CD14-positive monocyte (primary cell): ENCODE measurements at regions not wholly inside any gene's neighbourhood (a gene's known extent, or its start where the extent isn't known, plus 50 kb on each side); places are given as distances from the start of the nearest gene placed in this dataset.
"Not testable (repeated sequence)": the region's sequence is repeated elsewhere in the genome, so short reads cannot be mapped to it uniquely, and the experiment has no call there.

Experiments
- DNase-seq, 3 donors: peaks; one replicate each; pipeline ENCODE4 v3.0.0-alpha.2; 2011 to 2022
- H2AFZ ChIP-seq: 2 replicates; pipeline ENCODE4 v1.6.0; 2012; ENCODE audit warnings: mild to moderate bottlenecking, low read depth, low read length, inconsistent platforms; ENCODE audit not compliant: insufficient read depth, poor library complexity, severe bottlenecking
- H3K27ac ChIP-seq, 2 donors: 1 replicate in 1 of 2; 2 replicates in 1 of 2; pipeline ENCODE4 v1.5.1; 2012 to 2013; ENCODE audit warnings: low read length in 2 of 2, control low read depth in 1 of 2, inconsistent platforms in 1 of 2, low read depth in 1 of 2, mild to moderate bottlenecking in 1 of 2
- H3K27me3 ChIP-seq, 2 donors: one replicate each; pipeline versions ENCODE4 v1.6.0 to v1.6.1; 2011 to 2013; ENCODE audit warnings: low read length in 2 of 2; ENCODE audit not compliant: control insufficient read depth in 2 of 2, insufficient read depth in 2 of 2
- H3K36me3 ChIP-seq, 2 donors: replicated peaks in 1 of 2; 1 replicate in 1 of 2; 2 replicates in 1 of 2; pipeline versions ENCODE4 v1.5.1 to v1.6.1; 2012 to 2013; ENCODE audit warnings: low read length in 2 of 2, control low read depth in 1 of 2, inconsistent platforms in 1 of 2, mild to moderate bottlenecking in 1 of 2; ENCODE audit not compliant: insufficient read depth in 2 of 2, control insufficient read depth in 1 of 2
- H3K4me1 ChIP-seq, 2 donors: 1 replicate in 1 of 2; 2 replicates in 1 of 2; pipeline versions ENCODE4 v1.5.1 to v1.6.1; 2012 to 2013; ENCODE audit warnings: low read length in 2 of 2, control low read depth in 1 of 2, inconsistent platforms in 1 of 2, mild to moderate bottlenecking in 1 of 2, moderate library complexity in 1 of 2; ENCODE audit not compliant: insufficient read depth in 2 of 2, control insufficient read depth in 1 of 2
- H3K4me2 ChIP-seq: replicated peaks from 2 replicates; pipeline ENCODE3; 2012; ENCODE audit warnings: low read length, moderate library complexity, mild to moderate bottlenecking; ENCODE audit not compliant: poor library complexity, severe bottlenecking; ENCODE audit errors: extremely low read depth
- H3K4me3 ChIP-seq, 3 experiments: fragments of 200-600 bp in 1 of 3; sonication (generic) in 1 of 3; replicated peaks in 1 of 3; 1 replicate in 2 of 3; 2 replicates in 1 of 3; pipeline ENCODE4 v1.5.1; 2011 to 2013; ENCODE audit warnings: low read length in 3 of 3, mild to moderate bottlenecking in 3 of 3, control low read depth in 2 of 3, low read depth in 2 of 3, inconsistent platforms in 1 of 3, moderate library complexity in 1 of 3
- H3K79me2 ChIP-seq: 2 replicates; pipeline ENCODE4 v1.6.0; 2012; ENCODE audit warnings: mild to moderate bottlenecking, control low read depth, inconsistent platforms, low read length, moderate library complexity; ENCODE audit not compliant: insufficient read depth
- H3K9ac ChIP-seq: 2 replicates; pipeline ENCODE4 v1.6.0; 2017; ENCODE audit warnings: low read length, mild to moderate bottlenecking; ENCODE audit not compliant: insufficient read depth, poor library complexity, severe bottlenecking
- H3K9me3 ChIP-seq, 2 donors: replicated peaks in 1 of 2; 1 replicate in 1 of 2; 2 replicates in 1 of 2; pipeline versions ENCODE4 v1.5.1 to v1.6.1; 2012 to 2013; ENCODE audit warnings: low read length in 2 of 2, control low read depth in 1 of 2; ENCODE audit not compliant: control insufficient read depth in 1 of 2, insufficient read depth in 1 of 2
- H4K20me1 ChIP-seq: 2 replicates; pipeline ENCODE4 v1.6.0; 2012; ENCODE audit warnings: mild to moderate bottlenecking, low read length, control low read depth, moderate library complexity; ENCODE audit not compliant: insufficient read depth
- H3K27ac Mint-ChIP-seq, 7 donors: one replicate each; pipeline ENCODE4 v1.8.0; 2020; ENCODE audit warnings: mild to moderate bottlenecking in 7 of 7, mixed read lengths in 7 of 7, moderate library complexity in 6 of 7, inconsistent platforms in 2 of 7
- H3K27me3 Mint-ChIP-seq, 3 donors: one replicate each; pipeline ENCODE4 v1.8.0; 2021 to 2022; ENCODE audit warnings: low read depth in 3 of 3, mild to moderate bottlenecking in 3 of 3, mixed read lengths in 3 of 3, moderate library complexity in 3 of 3, inconsistent platforms in 1 of 3
- H3K36me3 Mint-ChIP-seq, 2 donors: one replicate each; pipeline ENCODE4 v1.8.0; 2020; ENCODE audit warnings: mixed read lengths in 2 of 2, inconsistent platforms in 1 of 2, mild to moderate bottlenecking in 1 of 2
- H3K4me1 Mint-ChIP-seq: one replicate; pipeline ENCODE4 v1.8.0; 2020; ENCODE audit warnings: mild to moderate bottlenecking, mixed read lengths
- H3K4me3 Mint-ChIP-seq, 2 donors: one replicate each; pipeline ENCODE4 v1.8.0; 2020; ENCODE audit warnings: mild to moderate bottlenecking in 2 of 2, mixed read lengths in 2 of 2, moderate library complexity in 1 of 2
- H3K9me3 Mint-ChIP-seq, 7 donors: one replicate each; pipeline ENCODE4 v1.8.0; 2020 to 2022; ENCODE audit warnings: mixed read lengths in 7 of 7, mild to moderate bottlenecking in 6 of 7, moderate library complexity in 6 of 7, inconsistent platforms in 2 of 7
- WGBS: methylation state at CpG from one replicate; pipeline ENCODE4 v1.1.5; 2013; ENCODE audit warnings: missing lambda C conversion rate; ENCODE audit not compliant: insufficient coverage; 5-methylcytosine and 5-hydroxymethylcytosine counted together
- intact Hi-C, 2 donors: fragments of 100-400 bp; cut with micrococcal nuclease; formaldehyde crosslinking; loops; one replicate each; pipeline versions ENCODE4 v1.15.0 to v1.15.1; 2023
- TF ChIP-seq, protein P1 (sequence below): fragments of 200-600 bp; IDR thresholded peaks from one replicate; pipeline ENCODE4 v1.8.0; 2022; ENCODE audit warnings: antibody characterized with exemption, mild to moderate bottlenecking

DNA sequence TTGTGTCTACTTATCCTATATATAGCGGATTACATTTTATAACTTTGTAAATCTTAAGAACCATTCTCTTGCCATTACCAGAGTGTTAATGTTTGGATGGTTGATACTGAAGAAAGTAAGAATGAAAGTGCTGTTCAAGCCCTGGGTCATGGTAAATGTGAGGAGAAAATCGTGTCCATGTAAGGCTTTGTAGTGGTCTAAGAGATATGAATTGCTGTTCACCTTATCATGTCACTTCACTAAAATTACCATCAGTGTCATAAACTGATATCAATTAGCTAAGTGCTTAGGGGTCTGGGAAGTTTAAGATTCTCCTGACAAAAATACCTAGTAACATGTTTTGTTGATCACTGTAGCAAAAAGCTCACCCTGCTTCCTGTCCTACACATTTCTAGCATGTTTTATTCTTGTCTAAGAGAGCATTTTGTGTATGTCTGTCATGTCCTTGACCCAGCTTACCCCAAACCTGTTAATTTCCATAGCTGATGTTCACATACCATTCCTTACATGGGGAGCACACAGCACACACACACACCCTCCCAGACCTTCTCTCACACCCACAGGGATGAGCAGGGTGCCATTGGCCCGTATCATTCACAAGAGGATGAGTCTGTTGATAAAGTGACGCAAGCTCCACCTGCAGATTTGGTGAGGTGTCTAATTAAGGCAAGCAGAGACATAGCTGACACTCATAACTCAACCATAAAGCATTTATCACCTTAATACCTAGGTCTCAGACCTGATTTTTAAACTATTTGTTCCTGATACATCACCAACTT, 125.1 kb upstream of the PAM start:
- H3K36me3 ChIP-seq, result no peaks in the 10 kb centered on the region
- no peaks in the 10 kb centered on the region for H3K79me2 ChIP-seq
- intact Hi-C loops, result no loop called here
- no peak overlapping the region for H3K9ac ChIP-seq
- no peak for DNase-seq
- Mint-ChIP-seq H3K4me1 (no peaks in the 10 kb centered on the region), H3K9me3 (peaks cover 0 to 16% (median 6%) of the 10 kb centered on the region in 7 donors), H3K36me3 (no peaks in the 10 kb centered on the region), H3K27me3 (no peaks in the 10 kb centered on the region), H3K4me3 (no peak overlapping the region), H3K27ac (no peak overlapping the region)
- H3K4me3 ChIP-seq, result no peak overlapping the region
- H3K9me3 ChIP-seq, result peaks cover 0 to under 1% of the 10 kb centered on the region in 2 donors
- no peak overlapping the region for H2AFZ ChIP-seq
- no CpG with 5 or more reads among the region's 4 CpGs for WGBS
- no peaks in the 10 kb centered on the region for H4K20me1 ChIP-seq
- H3K27ac ChIP-seq, result no peak overlapping the region
- H3K27me3 ChIP-seq, result no peaks in the 10 kb centered on the region
- TF ChIP-seq, protein P1, sequence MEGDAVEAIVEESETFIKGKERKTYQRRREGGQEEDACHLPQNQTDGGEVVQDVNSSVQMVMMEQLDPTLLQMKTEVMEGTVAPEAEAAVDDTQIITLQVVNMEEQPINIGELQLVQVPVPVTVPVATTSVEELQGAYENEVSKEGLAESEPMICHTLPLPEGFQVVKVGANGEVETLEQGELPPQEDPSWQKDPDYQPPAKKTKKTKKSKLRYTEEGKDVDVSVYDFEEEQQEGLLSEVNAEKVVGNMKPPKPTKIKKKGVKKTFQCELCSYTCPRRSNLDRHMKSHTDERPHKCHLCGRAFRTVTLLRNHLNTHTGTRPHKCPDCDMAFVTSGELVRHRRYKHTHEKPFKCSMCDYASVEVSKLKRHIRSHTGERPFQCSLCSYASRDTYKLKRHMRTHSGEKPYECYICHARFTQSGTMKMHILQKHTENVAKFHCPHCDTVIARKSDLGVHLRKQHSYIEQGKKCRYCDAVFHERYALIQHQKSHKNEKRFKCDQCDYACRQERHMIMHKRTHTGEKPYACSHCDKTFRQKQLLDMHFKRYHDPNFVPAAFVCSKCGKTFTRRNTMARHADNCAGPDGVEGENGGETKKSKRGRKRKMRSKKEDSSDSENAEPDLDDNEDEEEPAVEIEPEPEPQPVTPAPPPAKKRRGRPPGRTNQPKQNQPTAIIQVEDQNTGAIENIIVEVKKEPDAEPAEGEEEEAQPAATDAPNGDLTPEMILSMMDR, result no peak
- no peaks in the 10 kb centered on the region for H3K4me1 ChIP-seq
- no peak overlapping the region for H3K4me2 ChIP-seq

DNA sequence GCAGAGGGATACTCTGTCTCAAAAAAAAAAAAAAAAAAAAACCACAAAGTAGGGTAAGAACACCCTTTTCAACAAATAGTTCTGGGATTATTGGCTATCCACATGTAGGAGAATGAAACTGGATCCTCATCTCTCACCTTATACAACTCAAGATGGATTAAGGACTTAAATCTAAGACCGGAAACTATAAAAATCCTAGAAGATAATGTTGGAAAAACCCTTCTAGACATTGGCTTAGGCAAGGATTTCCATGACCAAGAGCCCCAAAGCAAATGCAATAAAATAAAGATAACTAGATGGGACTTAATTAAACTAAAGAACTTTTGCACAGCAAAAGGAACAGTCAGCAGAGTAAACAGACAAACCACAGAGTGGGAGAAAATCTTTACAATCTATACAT, 119.7 kb upstream of the PAM start:
- H3K27ac Mint-ChIP-seq, H3K4me1 Mint-ChIP-seq, H3K9me3 ChIP-seq, H3K4me2 ChIP-seq, H4K20me1 ChIP-seq, H3K27ac ChIP-seq, H3K9ac ChIP-seq, DNase-seq, H3K4me3 ChIP-seq, H3K79me2 ChIP-seq, H3K27me3 Mint-ChIP-seq, H3K36me3 ChIP-seq, H3K36me3 Mint-ChIP-seq, H3K4me3 Mint-ChIP-seq, H2AFZ ChIP-seq, H3K4me1 ChIP-seq, intact Hi-C loops, H3K27me3 ChIP-seq: not testable (repeated sequence)
- no CpG with 5 or more reads among the region's 1 CpG for whole genome bisulfite sequencing
- peaks cover 0 to 16% (median 6%) of the 10 kb centered on the region in 7 donors for H3K9me3 Mint-ChIP-seq
